ENCODE measurements at regions not wholly inside any gene's neighbourhood (a gene's known extent, or its start where the extent isn't known, plus 50 kb on each side); places are given as distances from the start of the nearest gene placed in this dataset.

- TF ChIP-seq CTCF (IDR thresholded peaks at IDR 0.05), result no peak
- TF ChIP-seq POLR2AphosphoS5 (IDR thresholded peaks at IDR 0.05), result no peak
- TF ChIP-seq POLR2A (IDR thresholded peaks at IDR 0.05), result no peak
- no peak for DNase-seq (ENCODE audit: low spot score in 2 of 2)
- H3K4me3 ChIP-seq, result no peak overlapping the region
- intact Hi-C loops (cut with DNase I; ENCODE audit: low total_unique reads), result no loop called here
- no peaks in the 10 kb centered on the region for H3K27me3 ChIP-seq
- peak overlapping the region in 1 of 2 donors; percentile 41 for H3K27ac ChIP-seq
- H3K36me3 ChIP-seq, result no peaks in the 10 kb centered on the region
- H3K4me1 ChIP-seq, result no peaks in the 10 kb centered on the region
- H3K9me3 ChIP-seq, result no peaks in the 10 kb centered on the region
Observed at GRCh38 chr7:155950898-155951553, 138.8 kb upstream of the SHH start.

- Histone ChIP-seq H3K27me3 (no peaks in the 10 kb centered on the region), H3K27ac (no peak overlapping the region), H3K36me3 (no peaks in the 10 kb centered on the region), H3K4me1 (no peaks in the 10 kb centered on the region), H3K4me3 (no peak overlapping the region), H3K9me3 (no peaks in the 10 kb centered on the region)
- intact Hi-C loops (cut with DNase I; ENCODE audit: low total_unique reads), result no loop called here
- DNase-seq (ENCODE audit: low spot score in 2 of 2), result no peak
- TF ChIP-seq POLR2AphosphoS5 (IDR thresholded peaks at IDR 0.05) (no peak), POLR2A (IDR thresholded peaks at IDR 0.05) (no peak), CTCF (IDR thresholded peaks at IDR 0.05) (no peak)
Observed at GRCh38 chr7:155948845-155949244, 136.6 kb upstream of the SHH start.

GRCh38 chr7:155948423-155948822, 136.2 kb upstream of the SHH start:
- Histone ChIP-seq H3K9me3 (no peaks in the 10 kb centered on the region), H3K4me3 (no peak overlapping the region), H3K4me1 (no peaks in the 10 kb centered on the region), H3K27me3 (peaks cover 0 to under 1% of the 10 kb centered on the region in 2 donors), H3K27ac (no peak overlapping the region), H3K36me3 (no peaks in the 10 kb centered on the region)
- intact Hi-C loops (cut with DNase I; ENCODE audit: low total_unique reads), result no loop called here
- DNase-seq (ENCODE audit: low spot score in 2 of 2), result no peak
- TF ChIP-seq CTCF (IDR thresholded peaks at IDR 0.05), result no peak
- TF ChIP-seq POLR2AphosphoS5 (IDR thresholded peaks at IDR 0.05), result no peak
- TF ChIP-seq POLR2A (IDR thresholded peaks at IDR 0.05), result no peak

GRCh38 chr7:155947051-155947450, 134.8 kb upstream of the SHH start:
- DNase-seq (ENCODE audit: low spot score in 2 of 2), result no peak
- TF ChIP-seq CTCF (IDR thresholded peaks at IDR 0.05), result no peak
- TF ChIP-seq POLR2AphosphoS5 (IDR thresholded peaks at IDR 0.05), result no peak
- no peak for TF ChIP-seq POLR2A (IDR thresholded peaks at IDR 0.05)
- peaks cover 0 to 7% of the 10 kb centered on the region in 2 donors for H3K27me3 ChIP-seq

GRCh38 chr7:155945670-155946325, 133.5 kb upstream of the SHH start:
- Histone ChIP-seq H3K4me1 (no peaks in the 10 kb centered on the region), H3K9me3 (no peaks in the 10 kb centered on the region), H3K36me3 (no peaks in the 10 kb centered on the region), H3K27ac (no peak overlapping the region), H3K4me3 (no peak overlapping the region), H3K27me3 (peaks cover 0 to 7% of the 10 kb centered on the region in 2 donors)
- DNase-seq (ENCODE audit: low spot score in 2 of 2), result no peak
- TF ChIP-seq POLR2A (IDR thresholded peaks at IDR 0.05) (no peak), POLR2AphosphoS5 (IDR thresholded peaks at IDR 0.05) (no peak), CTCF (IDR thresholded peaks at IDR 0.05) (no peak)
- intact Hi-C loops (cut with DNase I; ENCODE audit: low total_unique reads), result no loop called here

More at GRCh38 chr7:155947051-155947450, 134.8 kb upstream of the SHH start:
- H3K4me3 ChIP-seq, result no peak overlapping the region
- H3K9me3 ChIP-seq, result no peaks in the 10 kb centered on the region
- H3K27ac ChIP-seq, result no peak overlapping the region
- intact Hi-C loops (cut with DNase I; ENCODE audit: low total_unique reads), result no loop called here
- H3K36me3 ChIP-seq, result no peaks in the 10 kb centered on the region
- no peaks in the 10 kb centered on the region for H3K4me1 ChIP-seq

Data from breast epithelium (tissue), 4 donors.